22Rv1 (cell line): ENCODE measurements at regions not wholly inside any gene's neighbourhood (a gene's known extent, or its start where the extent isn't known, plus 50 kb on each side); places are given as distances from the start of the nearest gene placed in this dataset.

Source experiments
- ZFX ChIP-seq: fragments of 450-650 bp; IDR thresholded peaks from 2 replicates; pipeline ENCODE4 v1.6.1; 2017; ENCODE audit warnings: antibody characterized with exemption, borderline replicate concordance
- TF ChIP-seq, protein P1 (sequence below): fragments of 450-650 bp; IDR thresholded peaks from 2 replicates; pipeline ENCODE4 v1.5.1; 2017; ENCODE audit warnings: mild to moderate bottlenecking

DNA sequence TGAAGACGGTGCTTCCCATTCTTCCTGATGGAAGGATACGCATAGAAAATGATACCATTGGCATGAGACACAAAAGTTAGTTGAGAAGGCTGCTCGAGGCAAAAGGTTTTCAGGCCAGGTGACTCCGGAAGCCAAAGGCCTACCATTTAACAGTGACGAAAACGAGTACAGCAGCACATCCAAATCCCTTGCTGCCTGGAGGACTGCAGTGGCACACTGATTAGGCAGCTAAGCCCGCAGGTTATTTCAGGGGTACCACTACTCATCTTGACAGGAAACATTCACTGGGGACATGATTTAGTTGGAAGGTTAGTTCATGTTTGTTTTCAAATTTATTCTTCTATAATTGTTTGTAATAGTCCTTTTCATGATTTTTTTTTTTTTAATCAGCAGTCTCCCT, 59.9 kb upstream of the BCHE start:
- TF ChIP-seq, protein P1, sequence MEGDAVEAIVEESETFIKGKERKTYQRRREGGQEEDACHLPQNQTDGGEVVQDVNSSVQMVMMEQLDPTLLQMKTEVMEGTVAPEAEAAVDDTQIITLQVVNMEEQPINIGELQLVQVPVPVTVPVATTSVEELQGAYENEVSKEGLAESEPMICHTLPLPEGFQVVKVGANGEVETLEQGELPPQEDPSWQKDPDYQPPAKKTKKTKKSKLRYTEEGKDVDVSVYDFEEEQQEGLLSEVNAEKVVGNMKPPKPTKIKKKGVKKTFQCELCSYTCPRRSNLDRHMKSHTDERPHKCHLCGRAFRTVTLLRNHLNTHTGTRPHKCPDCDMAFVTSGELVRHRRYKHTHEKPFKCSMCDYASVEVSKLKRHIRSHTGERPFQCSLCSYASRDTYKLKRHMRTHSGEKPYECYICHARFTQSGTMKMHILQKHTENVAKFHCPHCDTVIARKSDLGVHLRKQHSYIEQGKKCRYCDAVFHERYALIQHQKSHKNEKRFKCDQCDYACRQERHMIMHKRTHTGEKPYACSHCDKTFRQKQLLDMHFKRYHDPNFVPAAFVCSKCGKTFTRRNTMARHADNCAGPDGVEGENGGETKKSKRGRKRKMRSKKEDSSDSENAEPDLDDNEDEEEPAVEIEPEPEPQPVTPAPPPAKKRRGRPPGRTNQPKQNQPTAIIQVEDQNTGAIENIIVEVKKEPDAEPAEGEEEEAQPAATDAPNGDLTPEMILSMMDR: no peak
- no peak for TF ChIP-seq ZFX
